Right lobe of liver (tissue), 6 donors: ENCODE measurements at regions not wholly inside any gene's neighbourhood (a gene's known extent, or its start where the extent isn't known, plus 50 kb on each side); places are given as distances from the start of the nearest gene placed in this dataset.
A peak's percentile ranks its signal among the peaks of the same experiment; 100 is the strongest.

Experiments
- ATAC-seq, 4 donors: fragments of 200-7000 bp; cut with Tn5 transposase; one replicate each; pipeline ENCODE4 v1.9.1; 2020; ENCODE audit warnings: mild to moderate bottlenecking in 4 of 4, moderate library complexity in 4 of 4
- DNase-seq, 3 donors: peaks; one replicate each; pipeline ENCODE4 v3.0.0-alpha.2; 2020
- H3K27ac ChIP-seq, 3 donors: fragments of 200-600 bp; one replicate each; pipeline ENCODE4 v1.8.0; 2022
- H3K27me3 ChIP-seq, 2 donors: fragments of 200-600 bp; one replicate each; pipeline ENCODE4 v1.8.0; 2022
- H3K36me3 ChIP-seq, 4 donors: fragments of 200-600 bp; sonication (generic) in 1 of 4; one replicate each; pipeline versions ENCODE4 v1.5.1 to v1.8.0; 2017 to 2022; ENCODE audit warnings: control low read depth in 1 of 4
- H3K4me1 ChIP-seq, 4 donors: fragments of 200-600 bp; sonication (generic) in 1 of 4; one replicate each; pipeline versions ENCODE4 v1.5.1 to v1.8.0; 2017 to 2022; ENCODE audit warnings: control low read depth in 1 of 4
- H3K4me3 ChIP-seq, 3 donors: fragments of 200-600 bp; one replicate each; pipeline ENCODE4 v1.8.0; 2022
- H3K9me3 ChIP-seq, 4 donors: fragments of 200-600 bp; sonication (generic) in 1 of 4; one replicate each; pipeline versions ENCODE4 v1.5.1 to v1.8.0; 2017 to 2022; ENCODE audit warnings: control low read depth in 1 of 4
- POLR2A ChIP-seq: fragments of 450-650 bp; IDR thresholded peaks from one replicate; pipeline ENCODE4 v1.6.1; 2017; ENCODE audit warnings: antibody characterized with exemption, mild to moderate bottlenecking
- WGBS: methylation state at CpG from one replicate; pipeline ENCODE4 v1.1.6; 2018; ENCODE audit warnings: low coverage, low lambda C conversion rate; ENCODE audit not compliant: insufficient coverage; ENCODE audit errors: missing lambda C conversion rate; 5-methylcytosine and 5-hydroxymethylcytosine counted together
- intact Hi-C, 2 donors: fragments of 100-400 bp; cut with DNase I; formaldehyde crosslinking; loops; one replicate each; pipeline versions ENCODE4 v1.11.2 to v1.14.1; 2022
- TF ChIP-seq, protein P1 (sequence below), 4 donors: fragments of 200-600 bp in 3 of 4; fragments of 450-650 bp in 1 of 4; IDR thresholded peaks; one replicate each; pipeline versions ENCODE4 v1.5.1 to v1.8.0; 2016 to 2022; ENCODE audit warnings: antibody characterized with exemption in 4 of 4, mild to moderate bottlenecking in 2 of 4
- donor health status: DM: no; HTN: yes; CAD: no.
- donor health status: DM: no; HTN: no; CAD: no.
- donor health status: DM: no; HTN: no; CAD: no.
- donor health status: DM: no; HTN: yes; CAD: no.
- donor health status: DM: no; HTN: yes; CAD: no.

DNA sequence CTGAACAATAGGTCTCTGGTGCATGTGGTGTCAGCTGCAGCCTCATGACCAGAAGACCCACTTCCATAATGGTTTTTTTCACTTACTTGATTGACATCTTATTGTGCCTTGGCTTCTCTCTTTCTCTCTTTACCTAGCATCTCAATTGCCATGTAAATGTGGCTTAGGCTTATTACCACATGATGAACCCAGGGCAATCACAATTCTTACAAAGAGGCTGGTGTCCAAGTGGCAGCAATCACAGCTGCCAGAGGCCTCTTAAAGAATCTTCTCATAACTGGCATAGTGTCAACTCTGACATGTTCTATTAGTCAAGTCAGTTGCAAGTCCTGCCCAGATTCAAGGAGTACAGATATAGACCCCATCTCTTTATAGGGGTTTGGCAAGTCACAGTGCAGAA is 1224.8 kb downstream of the SUCLG1 start:
- no peak overlapping the region for H3K4me3 ChIP-seq
- no peak for ATAC-seq
- no peaks in the 10 kb centered on the region for H3K4me1 ChIP-seq
- no peaks in the 10 kb centered on the region for H3K9me3 ChIP-seq
- H3K36me3 ChIP-seq, result no peaks in the 10 kb centered on the region
- intact Hi-C loops, result no loop called here
- no peak for DNase-seq
- no peak overlapping the region for H3K27ac ChIP-seq
- TF ChIP-seq, protein P1, sequence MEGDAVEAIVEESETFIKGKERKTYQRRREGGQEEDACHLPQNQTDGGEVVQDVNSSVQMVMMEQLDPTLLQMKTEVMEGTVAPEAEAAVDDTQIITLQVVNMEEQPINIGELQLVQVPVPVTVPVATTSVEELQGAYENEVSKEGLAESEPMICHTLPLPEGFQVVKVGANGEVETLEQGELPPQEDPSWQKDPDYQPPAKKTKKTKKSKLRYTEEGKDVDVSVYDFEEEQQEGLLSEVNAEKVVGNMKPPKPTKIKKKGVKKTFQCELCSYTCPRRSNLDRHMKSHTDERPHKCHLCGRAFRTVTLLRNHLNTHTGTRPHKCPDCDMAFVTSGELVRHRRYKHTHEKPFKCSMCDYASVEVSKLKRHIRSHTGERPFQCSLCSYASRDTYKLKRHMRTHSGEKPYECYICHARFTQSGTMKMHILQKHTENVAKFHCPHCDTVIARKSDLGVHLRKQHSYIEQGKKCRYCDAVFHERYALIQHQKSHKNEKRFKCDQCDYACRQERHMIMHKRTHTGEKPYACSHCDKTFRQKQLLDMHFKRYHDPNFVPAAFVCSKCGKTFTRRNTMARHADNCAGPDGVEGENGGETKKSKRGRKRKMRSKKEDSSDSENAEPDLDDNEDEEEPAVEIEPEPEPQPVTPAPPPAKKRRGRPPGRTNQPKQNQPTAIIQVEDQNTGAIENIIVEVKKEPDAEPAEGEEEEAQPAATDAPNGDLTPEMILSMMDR (IDR thresholded peaks at IDR 0.05), result no peak
- TF ChIP-seq POLR2A, result no peak
- H3K27me3 ChIP-seq, result no peaks in the 10 kb centered on the region

- Histone ChIP-seq H3K27ac (no peak overlapping the region), H3K4me1 (no peaks in the 10 kb centered on the region), H3K9me3 (no peaks in the 10 kb centered on the region), H3K4me3 (no peak overlapping the region), H3K27me3 (no peaks in the 10 kb centered on the region), H3K36me3 (no peaks in the 10 kb centered on the region)
- ATAC-seq, result no peak
- TF ChIP-seq POLR2A, result no peak
- TF ChIP-seq, protein P1 (IDR thresholded peaks at IDR 0.05), result no peak
- intact Hi-C loops, result no loop called here
- no peak for DNase-seq
- 44% methylated on average over 2 of the region's 2 CpGs for WGBS
These were observed 1225.3 kb downstream of the SUCLG1 start for GRCh38 chr2:83233781-83234180.

- peak in 1 of 4 donors; percentile 44 for ATAC-seq
- intact Hi-C loops, result no loop called here
- Histone ChIP-seq H3K27ac (no peak overlapping the region), H3K4me1 (no peaks in the 10 kb centered on the region), H3K27me3 (no peaks in the 10 kb centered on the region), H3K4me3 (no peak overlapping the region), H3K9me3 (no peaks in the 10 kb centered on the region), H3K36me3 (no peaks in the 10 kb centered on the region)
- DNase-seq, result no peak
- no peak for TF ChIP-seq POLR2A
- TF ChIP-seq, protein P1 (IDR thresholded peaks at IDR 0.05), result peak in 1 of 4 donors; percentile 7
These were observed 1225.8 kb downstream of the SUCLG1 start for GRCh38 chr2:83233326-83233725.

- TF ChIP-seq, protein P1 (IDR thresholded peaks at IDR 0.05), result no peak
- TF ChIP-seq POLR2A, result no peak
- ATAC-seq (no peak), DNase-seq (no peak)
- 67% methylated on average over 2 of the region's 2 CpGs for WGBS
- no peak overlapping the region for H3K27ac ChIP-seq
- no peaks in the 10 kb centered on the region for H3K4me1 ChIP-seq
- H3K9me3 ChIP-seq, result no peaks in the 10 kb centered on the region
- H3K4me3 ChIP-seq, result no peak overlapping the region
- no peaks in the 10 kb centered on the region for H3K36me3 ChIP-seq
- no peaks in the 10 kb centered on the region for H3K27me3 ChIP-seq
- intact Hi-C loops, result no loop called here
These were observed 1229.6 kb downstream of the SUCLG1 start for GRCh38 chr2:83229443-83229842.

GRCh38 chr2:83224591-83225200 is 1234.4 kb downstream of the SUCLG1 start:
- H3K27ac ChIP-seq, result no peak overlapping the region
- no peaks in the 10 kb centered on the region for H3K36me3 ChIP-seq
- no peaks in the 10 kb centered on the region for H3K4me1 ChIP-seq
- H3K9me3 ChIP-seq, result no peaks in the 10 kb centered on the region
- DNase-seq (no peak), ATAC-seq (no peak)
- H3K27me3 ChIP-seq, result no peaks in the 10 kb centered on the region
- intact Hi-C loops, result no loop called here
- no peak overlapping the region for H3K4me3 ChIP-seq
- TF ChIP-seq, protein P1 (IDR thresholded peaks at IDR 0.05), result no peak
- no peak for TF ChIP-seq POLR2A
- WGBS, result 86% methylated on average over 5 of the region's 5 CpGs
